ENCODE measurements at regions not wholly inside any gene's neighbourhood (a gene's known extent, or its start where the extent isn't known, plus 50 kb on each side); places are given as distances from the start of the nearest gene placed in this dataset.

DNA sequence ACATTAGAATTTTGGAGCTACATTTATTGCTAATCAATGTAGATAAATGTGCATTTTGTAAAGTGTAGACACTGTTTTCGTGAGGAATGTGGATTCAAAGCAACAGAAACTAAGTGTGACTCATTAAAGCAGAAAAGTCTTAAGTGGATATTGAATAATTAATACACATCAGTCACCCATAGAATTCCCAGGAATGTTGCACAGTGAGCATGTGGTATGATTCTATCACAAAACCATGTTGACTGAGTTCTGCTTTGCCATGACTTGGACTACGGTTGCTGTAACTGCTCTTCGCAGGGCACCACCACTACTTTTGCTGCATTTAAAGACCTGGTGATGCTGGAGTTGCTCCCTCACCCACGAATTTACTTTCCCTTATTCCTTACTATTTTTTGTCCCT, 471.8 kb downstream of the KCNT2 start:
- Histone ChIP-seq H2AFZ (ENCODE audit: low read length) (no peak overlapping the region), H3K36me3 (ENCODE audit: insufficient read depth, low read length) (no peaks in the 10 kb centered on the region), H3K9me3 (ENCODE audit: low read length) (no peaks in the 10 kb centered on the region), H3K27me3 (ENCODE audit: insufficient read depth, low read length) (no peaks in the 10 kb centered on the region), H3K4me2 (ENCODE audit: low read length) (no peak overlapping the region), H3K4me1 (ENCODE audit: insufficient read depth, low read length, severe bottlenecking) (no peaks in the 10 kb centered on the region), H3K79me2 (ENCODE audit: insufficient read depth, low read length) (no peaks in the 10 kb centered on the region), H3F3A (ENCODE audit: insufficient read depth, low read length) (no peaks in the 10 kb centered on the region), H3K9ac (ENCODE audit: low read length) (no peak overlapping the region), H4K20me1 (ENCODE audit: insufficient read depth, low read length) (no peaks in the 10 kb centered on the region), H3K4me3 (ENCODE audit: low read depth, low read length, poor library complexity, severe bottlenecking) (no peak overlapping the region), H3K27ac (ENCODE audit: low read depth, low read length, poor library complexity, severe bottlenecking) (no peak overlapping the region), H3K9me2 (ENCODE audit: low read depth, low read length) (no peaks in the 10 kb centered on the region)
- no peak for TF ChIP-seq EZH2 (IDR thresholded peaks at IDR 0.05; ENCODE audit: borderline replicate concordance, low read length)
- TF ChIP-seq, protein P1, sequence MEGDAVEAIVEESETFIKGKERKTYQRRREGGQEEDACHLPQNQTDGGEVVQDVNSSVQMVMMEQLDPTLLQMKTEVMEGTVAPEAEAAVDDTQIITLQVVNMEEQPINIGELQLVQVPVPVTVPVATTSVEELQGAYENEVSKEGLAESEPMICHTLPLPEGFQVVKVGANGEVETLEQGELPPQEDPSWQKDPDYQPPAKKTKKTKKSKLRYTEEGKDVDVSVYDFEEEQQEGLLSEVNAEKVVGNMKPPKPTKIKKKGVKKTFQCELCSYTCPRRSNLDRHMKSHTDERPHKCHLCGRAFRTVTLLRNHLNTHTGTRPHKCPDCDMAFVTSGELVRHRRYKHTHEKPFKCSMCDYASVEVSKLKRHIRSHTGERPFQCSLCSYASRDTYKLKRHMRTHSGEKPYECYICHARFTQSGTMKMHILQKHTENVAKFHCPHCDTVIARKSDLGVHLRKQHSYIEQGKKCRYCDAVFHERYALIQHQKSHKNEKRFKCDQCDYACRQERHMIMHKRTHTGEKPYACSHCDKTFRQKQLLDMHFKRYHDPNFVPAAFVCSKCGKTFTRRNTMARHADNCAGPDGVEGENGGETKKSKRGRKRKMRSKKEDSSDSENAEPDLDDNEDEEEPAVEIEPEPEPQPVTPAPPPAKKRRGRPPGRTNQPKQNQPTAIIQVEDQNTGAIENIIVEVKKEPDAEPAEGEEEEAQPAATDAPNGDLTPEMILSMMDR (IDR thresholded peaks at IDR 0.05; ENCODE audit: low read length) = no peak

DNA sequence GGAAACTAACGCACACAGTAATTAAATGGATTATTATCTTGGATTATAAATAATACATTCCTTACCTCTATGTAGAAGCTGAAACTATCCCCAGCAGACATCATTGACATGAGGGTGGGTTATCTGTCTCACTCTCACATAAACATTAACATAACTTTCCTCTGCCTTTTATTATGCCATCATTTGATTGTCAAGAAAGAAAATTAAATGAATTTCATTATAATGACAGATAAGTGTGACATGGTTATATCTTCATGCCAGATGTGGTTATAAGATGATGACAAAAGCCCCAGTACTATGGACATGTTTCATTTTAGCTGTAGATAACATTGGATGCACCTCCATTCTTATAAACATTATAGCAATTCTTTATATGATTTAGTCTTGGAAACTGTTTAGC, 476.5 kb downstream of the KCNT2 start:
- TF ChIP-seq, protein P1 (IDR thresholded peaks at IDR 0.05; ENCODE audit: low read length) = no peak
- TF ChIP-seq EZH2 (IDR thresholded peaks at IDR 0.05; ENCODE audit: borderline replicate concordance, low read length) = no peak
- H2AFZ ChIP-seq (ENCODE audit: low read length) = no peak overlapping the region
- no peaks in the 10 kb centered on the region for H3K9me3 ChIP-seq (ENCODE audit: low read length)
- no peaks in the 10 kb centered on the region for H3K36me3 ChIP-seq (ENCODE audit: insufficient read depth, low read length)
- no peak overlapping the region for H3K4me3 ChIP-seq (ENCODE audit: low read depth, low read length, poor library complexity, severe bottlenecking)
- no peak overlapping the region for H3K27ac ChIP-seq (ENCODE audit: low read depth, low read length, poor library complexity, severe bottlenecking)
- H3K4me2 ChIP-seq (ENCODE audit: low read length) = no peak overlapping the region
- no peaks in the 10 kb centered on the region for H4K20me1 ChIP-seq (ENCODE audit: insufficient read depth, low read length)
- H3K9me2 ChIP-seq (ENCODE audit: low read depth, low read length) = no peaks in the 10 kb centered on the region
- no peak overlapping the region for H3K9ac ChIP-seq (ENCODE audit: low read length)
- H3K79me2 ChIP-seq (ENCODE audit: insufficient read depth, low read length) = no peaks in the 10 kb centered on the region
- H3K27me3 ChIP-seq (ENCODE audit: insufficient read depth, low read length) = no peaks in the 10 kb centered on the region
- no peaks in the 10 kb centered on the region for H3F3A ChIP-seq (ENCODE audit: insufficient read depth, low read length)
- H3K4me1 ChIP-seq (ENCODE audit: insufficient read depth, low read length, severe bottlenecking) = no peaks in the 10 kb centered on the region

DNA sequence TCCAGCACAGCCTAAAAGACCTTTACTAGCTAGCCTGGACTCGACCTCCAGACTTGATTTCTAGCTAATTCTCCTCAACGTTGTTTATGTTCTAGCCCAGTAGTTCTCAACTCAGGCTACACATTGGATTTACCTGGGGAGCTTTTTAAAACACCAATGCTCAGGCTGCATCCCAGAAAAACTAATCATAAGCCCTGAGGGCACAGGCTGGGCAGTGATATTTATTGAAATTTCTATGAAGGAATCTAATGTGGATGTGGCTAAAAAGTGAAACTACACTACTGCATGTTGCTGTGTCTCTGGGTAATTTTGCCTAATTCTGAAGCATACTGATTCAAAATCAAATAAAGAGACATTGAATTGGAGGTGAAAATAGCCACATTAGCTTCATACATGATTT, 479.4 kb downstream of the KCNT2 start:
- no peak overlapping the region for H2AFZ ChIP-seq (ENCODE audit: low read length)
- no peaks in the 10 kb centered on the region for H3K9me2 ChIP-seq (ENCODE audit: low read depth, low read length)
- H3K27me3 ChIP-seq (ENCODE audit: insufficient read depth, low read length) = no peaks in the 10 kb centered on the region
- H3K9ac ChIP-seq (ENCODE audit: low read length) = no peak overlapping the region
- H4K20me1 ChIP-seq (ENCODE audit: insufficient read depth, low read length) = no peaks in the 10 kb centered on the region
- no peaks in the 10 kb centered on the region for H3K79me2 ChIP-seq (ENCODE audit: insufficient read depth, low read length)
- H3K36me3 ChIP-seq (ENCODE audit: insufficient read depth, low read length) = no peaks in the 10 kb centered on the region
- no peak for TF ChIP-seq EZH2 (IDR thresholded peaks at IDR 0.05; ENCODE audit: borderline replicate concordance, low read length)
- TF ChIP-seq, protein P1 (IDR thresholded peaks at IDR 0.05; ENCODE audit: low read length) = no peak
- H3K4me3 ChIP-seq (ENCODE audit: low read depth, low read length, poor library complexity, severe bottlenecking) = no peak overlapping the region
- H3F3A ChIP-seq (ENCODE audit: insufficient read depth, low read length) = no peaks in the 10 kb centered on the region
- no peaks in the 10 kb centered on the region for H3K9me3 ChIP-seq (ENCODE audit: low read length)
- no peaks in the 10 kb centered on the region for H3K4me1 ChIP-seq (ENCODE audit: insufficient read depth, low read length, severe bottlenecking)
- no peak overlapping the region for H3K4me2 ChIP-seq (ENCODE audit: low read length)
- H3K27ac ChIP-seq (ENCODE audit: low read depth, low read length, poor library complexity, severe bottlenecking) = no peak overlapping the region
